GM12891 (cell line): ENCODE measurements at regions not wholly inside any gene's neighbourhood (a gene's known extent, or its start where the extent isn't known, plus 50 kb on each side); places are given as distances from the start of the nearest gene placed in this dataset.

Experiments
- PAX5 ChIP-seq: IDR thresholded peaks from 2 replicates; pipeline ENCODE4 v1.6.1; 2011; ENCODE audit warnings: low read length, moderate library complexity, mild to moderate bottlenecking; ENCODE audit not compliant: insufficient read depth, severe bottlenecking
- POLR2A ChIP-seq: IDR thresholded peaks from 2 replicates; pipeline ENCODE4 v1.6.1; 2011; ENCODE audit warnings: low read depth, low read length, control low read depth
- POLR2AphosphoS5 ChIP-seq: IDR thresholded peaks from 2 replicates; pipeline ENCODE4 v1.6.1; 2011; ENCODE audit warnings: low read depth, low read length, control low read depth
- TAF1 ChIP-seq: IDR thresholded peaks from 2 replicates; pipeline ENCODE4 v1.6.1; 2011; ENCODE audit warnings: low read depth, low read length, control low read depth

DNA sequence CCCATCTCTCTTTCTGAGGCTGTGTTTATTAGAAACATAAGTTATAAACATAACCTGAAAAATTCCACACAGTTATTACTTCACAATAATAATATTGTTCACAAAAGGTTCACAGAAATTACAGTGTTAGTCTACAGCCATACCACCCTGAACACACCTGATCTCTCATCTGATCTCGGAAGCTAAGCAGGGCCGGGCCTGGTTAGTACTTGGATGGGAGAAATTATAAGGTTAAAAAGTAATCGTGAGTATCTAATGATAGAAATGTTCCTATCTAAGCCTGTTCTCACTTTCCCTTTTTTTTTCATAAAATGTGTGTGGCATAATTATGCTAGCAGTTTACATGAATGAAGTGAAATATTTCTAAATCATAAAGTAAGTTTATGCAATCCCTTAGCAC, 647.8 kb downstream of the TBC1D32 start:
- TF ChIP-seq TAF1 (no peak), POLR2A (no peak), POLR2AphosphoS5 (no peak), PAX5 (no peak)
